Dermis blood vessel endothelial cell (primary cell): ENCODE measurements at regions not wholly inside any gene's neighbourhood (a gene's known extent, or its start where the extent isn't known, plus 50 kb on each side); places are given as distances from the start of the nearest gene placed in this dataset.

Source experiments
- DNase-seq: peaks from one replicate; pipeline ENCODE4 v3.0.0; 2010

DNA sequence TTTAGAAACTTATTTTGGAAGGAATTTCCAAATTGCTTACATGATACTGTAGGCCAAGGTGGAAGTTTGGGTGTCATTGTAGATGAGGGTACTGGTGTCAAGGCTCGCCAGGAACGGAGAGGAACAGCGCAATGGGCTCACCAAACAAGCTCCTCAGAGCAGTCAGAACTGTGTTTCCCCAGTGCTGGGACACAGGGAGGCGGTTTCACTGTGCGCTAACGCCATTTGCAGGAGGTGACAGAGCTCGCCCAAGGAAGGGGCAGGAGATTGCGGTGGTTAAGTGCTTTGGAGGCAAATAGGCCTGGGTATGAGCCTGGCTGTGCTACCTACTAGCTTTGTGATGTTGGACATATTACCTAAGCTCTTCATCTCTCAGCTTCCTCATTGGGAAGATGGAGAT is 57.3 kb downstream of the HHEX start:
- no peak for DNase-seq

DNA sequence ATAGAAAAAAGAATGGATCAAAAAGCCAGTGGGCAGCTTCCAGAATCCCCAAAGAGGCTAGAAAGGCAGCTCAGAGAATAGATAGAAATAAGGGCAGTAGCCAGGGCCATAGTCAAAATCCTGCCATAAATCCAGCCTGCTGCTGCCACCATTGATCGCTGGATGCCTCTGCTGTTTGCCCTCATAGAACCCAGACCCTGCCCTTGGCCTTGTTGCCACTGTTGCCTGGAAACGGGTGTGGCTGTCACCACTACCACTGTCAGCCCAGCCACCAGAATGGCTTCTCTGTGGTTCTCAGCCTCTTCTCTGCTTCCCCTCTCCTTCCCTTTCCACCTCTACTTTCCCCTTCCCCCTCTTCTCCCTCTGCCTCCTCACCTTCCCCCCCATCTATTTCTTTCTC is 57.8 kb downstream of the HHEX start:
- no peak for DNase-seq

DNA sequence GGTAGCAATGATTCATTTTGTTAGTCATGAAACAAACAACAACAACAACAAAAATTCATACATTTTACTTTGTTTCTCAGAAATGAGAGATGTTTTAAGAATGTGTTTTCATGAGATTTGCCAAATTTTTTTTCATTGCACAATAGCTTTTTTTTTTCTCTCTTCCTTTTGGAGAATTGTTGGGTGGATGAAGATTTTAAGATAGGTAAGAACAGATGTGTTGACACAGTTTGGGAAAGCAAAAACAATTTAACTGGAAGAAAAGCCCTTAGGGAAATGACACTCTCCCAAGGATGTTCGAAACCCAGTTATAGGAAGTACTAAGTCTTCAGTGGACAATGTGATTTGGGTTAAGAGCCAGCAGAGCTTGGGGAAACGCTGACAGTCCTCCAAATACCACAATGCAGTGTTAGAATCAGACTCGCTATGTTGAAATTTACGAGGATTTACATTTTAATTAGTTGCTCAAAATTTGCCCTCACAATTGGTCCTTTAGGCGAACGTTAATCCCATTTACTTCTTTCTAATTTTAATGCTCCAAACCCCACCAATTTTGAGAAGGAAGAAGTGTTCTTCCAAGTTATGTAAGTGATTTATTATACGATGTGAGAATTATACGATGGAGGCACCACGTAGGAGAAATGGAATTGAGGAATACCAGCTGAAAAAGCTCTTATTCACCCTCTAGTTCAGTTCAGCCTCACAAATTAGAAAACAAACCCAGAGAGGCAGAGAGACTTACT is 61.2 kb downstream of the HHEX start:
- DNase-seq = peak; percentile 31

DNA sequence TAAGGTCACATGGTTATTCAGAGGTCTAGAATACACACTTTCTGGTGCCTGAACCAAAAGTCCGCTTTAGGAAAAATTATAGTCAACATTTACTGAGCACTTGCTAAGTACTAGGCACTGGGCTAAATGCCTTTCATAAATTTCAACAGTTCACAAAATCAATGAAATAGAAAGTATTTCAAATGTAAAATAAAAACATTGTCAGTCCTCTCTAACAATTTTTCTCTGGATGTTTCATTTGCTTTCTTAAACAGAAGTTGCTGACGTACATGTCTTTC is 61.7 kb downstream of the HHEX start:
- DNase-seq = no peak

DNA sequence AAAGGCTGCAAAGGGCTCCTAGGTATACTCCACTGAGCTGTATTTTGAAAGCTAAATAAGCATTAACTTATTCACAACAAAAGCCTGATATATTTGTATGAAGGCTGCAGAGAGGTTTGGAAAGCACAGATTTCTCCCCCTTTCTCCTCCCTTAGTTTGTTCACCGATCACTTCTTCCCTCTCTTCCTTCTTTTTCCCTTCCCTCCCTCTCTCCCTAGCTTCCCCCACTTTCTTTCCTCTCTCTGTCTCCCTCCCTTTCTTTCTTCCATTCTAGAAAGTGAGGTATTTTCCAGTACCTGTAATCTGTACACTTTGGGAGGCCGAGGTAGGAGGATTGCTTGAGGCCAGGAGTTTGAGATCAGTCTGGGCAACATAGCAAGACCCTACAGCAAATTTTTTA is 62.1 kb downstream of the HHEX start:
- DNase-seq = no peak

DNA sequence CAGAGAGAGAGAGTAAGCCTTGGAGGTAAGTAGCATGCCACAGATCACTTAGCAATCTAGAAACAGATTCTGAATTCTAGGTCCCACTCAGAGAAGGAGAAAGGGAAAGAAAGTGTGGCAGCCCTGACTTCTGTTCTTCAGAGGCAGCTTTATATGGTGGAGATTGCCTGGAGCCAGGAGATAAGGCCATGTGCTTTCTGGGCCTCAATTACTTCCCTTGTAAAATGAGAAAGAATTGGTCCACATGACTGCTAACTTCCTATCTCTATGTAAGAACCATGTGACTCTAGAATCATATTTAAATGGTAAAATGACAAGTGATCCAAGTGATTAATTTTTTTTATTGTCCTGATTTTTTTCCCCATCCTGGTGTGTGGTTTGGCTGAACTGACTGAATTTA is 64.1 kb downstream of the HHEX start:
- DNase-seq = peak; percentile 24

DNA sequence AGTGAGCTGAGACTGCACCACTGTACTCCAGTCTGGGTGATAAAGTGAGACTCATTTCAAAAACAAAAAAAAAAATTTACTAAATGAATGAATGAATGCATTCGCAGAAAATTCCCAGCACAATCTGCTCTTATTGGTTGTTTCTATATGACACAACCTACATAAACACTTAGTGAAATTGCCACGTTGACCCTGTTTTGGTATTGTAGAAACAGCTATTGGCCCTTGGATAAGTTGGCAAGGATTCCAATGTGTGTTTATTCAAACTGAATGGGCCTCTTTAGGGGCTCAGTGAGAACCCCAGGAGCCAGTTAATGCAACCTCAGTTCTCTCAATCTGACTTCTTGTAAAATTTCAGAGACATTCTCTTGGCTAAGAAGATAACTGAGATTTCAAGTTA is 66.0 kb downstream of the HHEX start:
- DNase-seq = peak; percentile 69

DNA sequence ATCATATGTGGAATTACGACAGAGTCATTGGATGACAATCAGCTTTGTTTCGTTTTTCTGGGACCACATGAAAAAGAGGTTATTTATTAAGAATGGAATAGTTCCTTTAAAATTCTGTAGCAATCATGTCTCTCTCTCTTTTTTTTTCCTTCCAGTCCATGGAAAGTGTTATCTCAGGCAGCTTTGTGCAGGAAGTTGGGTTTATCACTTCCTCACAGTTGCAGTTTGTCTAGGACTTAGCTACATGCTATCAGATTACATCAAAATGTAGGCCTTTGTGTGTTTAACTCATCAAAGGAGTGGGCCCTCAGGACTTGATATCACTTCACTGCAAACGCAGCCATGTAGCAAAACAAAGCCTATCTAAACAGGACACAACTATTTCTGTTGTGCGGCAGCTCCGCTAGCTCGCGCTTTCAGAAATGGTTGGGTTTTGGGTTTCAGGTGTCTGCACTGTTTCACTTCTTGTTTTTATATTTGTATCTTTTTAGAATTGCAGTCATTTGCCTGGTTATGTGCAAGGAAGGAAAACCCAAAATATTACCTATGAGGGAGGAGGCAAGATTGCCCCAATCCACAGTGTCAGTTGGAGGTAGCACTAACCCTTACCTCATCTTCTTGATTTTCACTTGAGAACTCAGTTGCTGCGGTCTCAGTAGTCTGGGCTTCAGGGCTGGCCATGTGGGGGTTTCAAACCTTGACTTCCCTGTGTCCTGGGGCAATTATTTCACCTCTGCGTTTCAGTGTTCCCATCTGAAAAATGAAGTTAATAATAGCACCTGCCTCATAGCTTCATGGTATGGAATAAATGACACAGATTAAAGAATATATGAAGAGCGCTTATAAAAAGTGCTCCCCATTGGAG is 66.7 kb downstream of the HHEX start:
- peak; percentile 96 for DNase-seq

DNA sequence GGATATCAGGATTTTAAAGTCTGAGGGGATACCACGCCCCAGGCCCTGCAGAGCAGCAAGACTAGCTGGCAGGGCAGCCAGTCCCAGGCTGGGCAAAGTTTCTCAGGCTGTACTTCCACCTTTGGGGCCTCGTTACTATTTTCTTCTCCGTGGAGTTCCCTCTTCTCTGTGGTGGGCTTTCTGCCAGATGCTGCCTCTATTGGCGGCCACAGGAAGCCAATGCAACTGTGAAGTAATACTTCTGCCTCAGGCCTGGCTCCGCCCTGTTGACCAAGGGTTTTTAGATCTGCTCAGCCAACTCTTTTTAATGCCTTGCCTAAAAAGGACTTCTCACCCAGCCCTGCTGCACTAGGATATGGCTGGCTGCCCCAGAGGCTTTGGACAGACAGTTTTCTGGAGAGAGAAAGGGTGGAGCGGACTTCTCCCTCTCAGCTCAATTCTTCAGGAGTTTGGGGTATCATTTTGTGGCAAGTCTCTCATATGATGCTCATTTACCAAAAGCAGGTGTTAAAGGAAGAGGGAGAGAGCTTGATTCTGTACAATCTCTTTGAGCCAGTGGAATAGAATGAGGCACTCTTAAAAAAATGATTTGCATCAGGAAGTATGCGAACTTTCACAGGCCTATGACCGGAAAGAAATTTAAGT is 67.4 kb downstream of the HHEX start:
- peak; percentile 92 for DNase-seq

DNA sequence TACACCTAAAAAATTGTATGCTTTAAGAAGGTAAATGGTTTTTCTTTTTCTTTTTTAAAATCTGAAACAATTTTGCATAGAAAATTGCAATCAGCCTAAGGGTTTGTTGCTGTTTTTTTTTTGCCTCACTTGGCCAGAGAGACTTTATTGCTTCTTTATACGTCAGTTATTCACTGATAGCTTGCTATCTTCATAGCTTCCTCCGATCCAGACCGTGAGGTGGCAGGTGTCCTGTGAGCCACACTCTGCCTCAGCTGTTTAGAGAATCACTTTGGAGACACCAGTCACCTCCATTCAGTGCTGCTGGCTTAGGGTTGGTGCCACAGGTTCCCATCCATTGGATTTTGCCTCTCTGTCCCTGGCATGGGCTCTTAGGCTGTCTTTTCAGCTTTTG is 68.0 kb downstream of the HHEX start:
- DNase-seq = no peak

DNA sequence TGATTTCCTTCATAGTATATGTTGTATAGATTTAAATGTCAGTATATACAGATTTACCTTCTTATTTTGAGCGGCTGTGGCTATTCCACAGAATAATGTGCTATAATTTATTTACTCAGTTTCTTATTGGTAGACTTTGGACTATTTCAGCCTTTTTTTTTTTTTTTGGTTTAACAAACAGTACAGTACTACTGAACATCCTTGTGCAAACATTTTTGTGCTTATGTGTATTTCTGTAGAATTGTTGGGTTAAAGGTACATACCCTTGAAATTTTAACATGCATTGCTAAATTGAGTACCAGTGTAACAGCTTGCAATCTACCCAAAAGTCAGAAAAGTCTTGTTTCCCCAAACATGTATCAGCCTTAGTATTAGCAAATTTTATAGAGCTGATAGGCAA is 68.8 kb downstream of the HHEX start:
- DNase-seq = no peak

DNA sequence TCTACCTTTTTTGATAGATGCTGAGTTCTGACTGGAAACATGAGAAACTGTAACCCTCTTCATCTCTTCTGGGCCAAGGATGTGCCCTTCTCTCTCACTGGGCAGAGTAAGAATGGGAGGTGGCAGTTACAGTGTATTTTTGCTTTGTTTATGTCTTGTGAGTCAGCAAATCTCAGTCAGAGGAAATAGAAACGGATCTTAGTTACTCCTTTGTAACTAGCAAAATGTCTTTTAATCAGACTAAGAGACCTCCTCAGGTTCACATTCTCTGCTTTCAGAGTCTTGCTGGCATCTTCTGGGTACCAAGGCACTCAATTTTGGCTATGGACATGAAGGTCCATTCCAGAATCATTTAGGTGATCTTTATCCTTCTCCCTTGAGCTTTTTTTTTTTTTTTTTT is 70.9 kb downstream of the HHEX start:
- peak; percentile 81 for DNase-seq

DNA sequence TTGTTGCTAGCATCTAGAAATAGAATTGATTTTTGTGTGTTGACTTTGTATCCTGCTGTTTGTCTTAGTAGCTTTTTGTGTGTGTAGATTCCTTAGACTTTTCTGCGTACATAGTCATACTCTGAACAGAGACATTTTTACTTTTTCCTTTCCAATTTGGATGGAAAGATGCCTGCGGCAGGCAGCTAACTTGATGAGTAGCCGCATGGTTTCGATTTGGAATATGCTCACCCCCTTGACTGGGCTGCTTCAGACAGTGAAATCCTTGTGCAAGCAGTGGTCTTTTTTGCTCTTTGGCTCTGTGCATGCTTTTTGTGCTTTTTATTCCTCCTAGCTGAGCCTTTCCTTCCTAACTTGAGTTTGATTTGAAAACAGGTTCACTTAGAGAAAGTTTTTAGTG is 71.8 kb downstream of the HHEX start:
- DNase-seq = no peak

DNA sequence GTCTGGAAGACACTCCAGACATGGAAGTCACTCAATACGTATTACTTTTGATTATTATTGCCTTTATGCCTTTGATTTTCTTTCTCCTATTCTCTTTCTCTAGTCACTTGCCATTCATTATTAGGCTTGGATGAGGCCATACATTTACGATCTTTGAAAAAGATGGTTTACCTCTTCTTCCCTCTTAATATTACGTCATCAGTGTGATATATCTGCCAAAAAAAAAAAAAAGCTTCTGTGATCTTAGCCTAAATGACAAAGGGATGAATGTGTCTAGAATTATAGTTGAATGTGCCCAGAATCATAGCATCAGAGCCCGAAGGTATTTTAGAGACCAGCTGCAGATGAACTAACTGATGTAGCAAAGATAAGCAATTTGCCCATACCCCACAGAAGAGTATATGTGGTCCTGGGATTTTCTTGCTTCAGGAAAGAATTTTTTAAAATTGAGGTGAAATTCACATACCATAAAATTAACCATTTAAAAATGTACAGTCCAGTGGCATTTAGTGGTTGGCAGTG is 73.9 kb downstream of the HHEX start:
- no peak for DNase-seq

DNA sequence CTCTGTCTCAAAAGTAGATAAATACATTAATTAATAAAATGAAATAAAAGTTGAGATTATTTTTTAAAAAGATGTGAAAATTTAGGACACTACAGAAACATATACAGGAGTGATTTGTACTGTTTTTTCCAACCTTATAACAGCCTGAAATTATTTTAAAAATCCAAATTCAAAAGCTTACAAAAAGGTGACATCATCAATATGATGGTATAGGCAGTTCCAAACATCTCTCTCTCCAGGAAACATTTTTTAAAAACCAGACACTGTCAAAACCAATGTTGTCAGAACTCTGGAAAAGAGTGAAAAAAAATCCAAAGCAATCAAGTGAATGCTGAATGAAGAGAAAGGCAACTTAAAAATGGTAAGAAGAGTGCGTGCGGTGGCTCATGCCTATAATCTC is 76.7 kb downstream of the HHEX start:
- DNase-seq = no peak

DNA sequence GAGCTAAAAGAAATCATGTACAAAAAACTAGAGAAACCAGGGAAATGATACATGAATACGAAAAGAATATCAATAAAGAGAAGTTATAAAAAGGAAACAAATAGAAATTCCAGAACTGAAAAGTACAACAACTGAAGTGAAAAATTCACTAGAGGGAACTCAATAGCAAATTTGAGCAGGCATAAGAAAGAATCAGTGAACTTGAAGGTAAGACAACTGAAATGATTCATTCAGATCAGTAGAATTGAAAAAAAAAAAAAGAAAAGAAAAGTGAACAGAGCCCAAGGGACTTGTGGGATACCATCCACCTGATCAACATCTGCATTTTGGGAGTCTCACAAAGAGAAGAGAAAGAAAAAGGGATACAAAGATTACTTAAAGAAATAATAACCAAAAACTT is 78.3 kb downstream of the HHEX start:
- no peak for DNase-seq

DNA sequence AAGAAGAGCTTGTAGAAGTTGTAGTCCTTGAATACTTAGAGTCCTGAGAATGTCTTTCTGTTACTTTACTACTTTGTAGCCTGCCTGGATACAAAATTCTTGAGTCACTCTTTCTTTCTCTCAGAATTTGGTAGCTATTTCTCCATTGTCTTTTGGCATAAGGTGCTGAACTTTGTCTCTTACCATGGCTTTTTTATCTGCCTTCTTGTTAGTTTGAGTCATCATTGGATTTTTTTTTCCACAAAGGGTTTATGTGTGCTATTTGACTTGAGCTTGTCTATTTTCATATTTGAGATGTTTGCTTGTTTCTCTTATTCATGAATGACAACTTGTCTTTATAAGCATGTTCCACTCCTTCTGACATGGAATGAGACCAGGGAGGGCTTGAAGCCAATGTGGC is 74.5 kb upstream of the EXOC6 start:
- DNase-seq = no peak

DNA sequence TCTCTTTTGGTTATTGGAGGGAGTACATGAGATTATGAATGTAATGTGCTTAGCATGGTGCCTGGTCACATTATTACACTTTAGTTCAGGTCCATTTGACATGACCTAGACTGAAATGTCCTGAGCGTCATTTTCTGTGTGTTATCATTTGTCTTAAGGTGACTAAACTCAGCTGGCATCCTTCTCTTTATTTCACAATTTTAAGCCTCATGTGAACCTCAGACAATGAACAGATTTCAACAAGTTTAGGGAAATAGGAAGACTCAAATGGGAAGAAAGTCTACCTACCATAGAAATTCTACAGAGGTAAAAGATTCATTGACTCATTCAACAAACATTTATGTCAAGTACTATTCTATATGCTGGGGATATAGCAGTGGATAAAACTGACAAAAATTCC is 70.2 kb upstream of the EXOC6 start:
- DNase-seq = no peak

DNA sequence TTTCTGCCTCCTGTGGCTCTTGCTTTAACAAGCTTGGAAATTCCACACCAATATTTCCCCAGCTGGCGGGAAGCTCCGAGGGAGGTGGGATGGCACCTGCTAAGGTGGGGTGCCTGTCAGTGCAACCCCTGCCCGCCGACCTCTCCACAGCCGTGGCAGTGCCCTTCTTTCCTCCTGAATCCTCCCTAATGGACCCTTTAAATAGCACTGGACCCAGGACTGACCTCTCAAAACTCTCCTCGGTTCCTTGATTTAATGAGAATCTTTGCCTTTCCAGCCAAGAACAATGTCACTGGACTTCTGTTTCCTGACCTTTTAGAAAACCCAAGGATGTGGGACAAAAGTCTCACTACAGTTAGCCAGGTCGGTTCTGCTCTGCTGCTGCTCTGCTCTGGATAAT is 63.2 kb upstream of the EXOC6 start:
- peak; percentile 16 for DNase-seq

DNA sequence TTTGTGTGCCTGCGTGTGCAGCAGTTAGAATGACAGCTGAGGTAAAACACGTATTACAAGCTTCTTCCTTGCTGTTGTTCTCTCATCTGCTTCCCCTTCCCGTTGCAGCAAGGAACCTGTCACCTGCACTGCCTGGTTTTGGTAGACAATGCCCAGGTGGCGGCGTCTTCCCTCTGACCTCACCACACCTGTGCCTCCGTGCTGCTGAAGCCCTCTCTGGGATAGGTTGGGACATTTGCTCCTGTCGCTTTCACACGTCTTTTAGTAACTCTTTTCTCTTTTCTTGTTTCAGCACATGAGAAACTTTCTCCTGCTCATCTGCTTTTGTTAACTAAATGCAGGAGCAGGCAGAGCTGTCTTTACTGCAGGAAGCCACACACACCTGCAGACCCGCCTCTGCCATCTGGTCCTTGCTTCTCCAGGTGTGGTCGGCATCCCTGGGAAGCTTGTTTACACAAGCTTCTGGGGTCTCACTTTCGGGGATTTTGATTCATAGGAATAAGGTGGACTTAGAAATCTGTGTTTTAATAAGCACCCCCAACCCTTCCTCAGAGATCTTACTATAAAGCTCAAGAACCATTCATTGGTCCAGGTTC is 60.7 kb upstream of the EXOC6 start:
- no peak for DNase-seq

DNA sequence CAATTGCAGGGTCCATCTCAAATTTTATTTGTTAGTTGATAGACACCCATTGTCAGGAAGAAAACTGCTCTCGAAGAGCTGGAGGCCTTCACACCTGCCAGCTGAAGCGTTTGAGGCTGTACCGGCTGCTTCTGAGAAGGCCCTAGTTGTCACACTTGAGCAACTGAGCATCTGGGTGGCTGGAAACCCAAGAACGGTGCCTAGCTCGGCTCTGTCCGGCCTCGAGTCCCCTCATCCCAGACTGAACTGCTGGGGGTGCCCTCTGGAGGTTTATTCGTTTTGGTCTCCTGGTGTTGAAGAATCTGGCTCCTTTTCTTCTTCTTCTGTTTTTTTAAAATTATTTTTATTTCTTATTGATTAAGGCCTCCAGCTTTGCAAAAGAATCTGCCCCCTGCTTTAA is 59.3 kb upstream of the EXOC6 start:
- DNase-seq = no peak

DNA sequence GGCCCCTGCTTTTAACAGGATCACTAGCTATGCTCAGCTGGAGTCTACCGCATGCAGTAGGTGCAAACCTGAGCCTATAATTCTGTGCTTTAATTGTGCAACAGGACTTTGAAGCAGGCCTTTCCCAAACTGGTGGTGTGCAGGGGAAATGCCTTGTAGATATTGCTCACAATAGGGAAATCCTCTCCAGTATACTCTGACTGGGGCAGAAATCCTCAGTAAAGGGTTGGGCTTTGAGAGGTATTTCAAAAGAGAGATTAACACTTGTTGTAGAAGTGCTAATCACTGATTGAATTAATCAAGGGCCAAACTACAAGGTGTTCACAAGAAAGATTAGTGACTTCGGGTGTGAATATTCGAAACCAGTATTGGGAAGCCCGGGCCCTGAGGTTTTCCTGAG is 58.5 kb upstream of the EXOC6 start:
- DNase-seq = no peak

DNA sequence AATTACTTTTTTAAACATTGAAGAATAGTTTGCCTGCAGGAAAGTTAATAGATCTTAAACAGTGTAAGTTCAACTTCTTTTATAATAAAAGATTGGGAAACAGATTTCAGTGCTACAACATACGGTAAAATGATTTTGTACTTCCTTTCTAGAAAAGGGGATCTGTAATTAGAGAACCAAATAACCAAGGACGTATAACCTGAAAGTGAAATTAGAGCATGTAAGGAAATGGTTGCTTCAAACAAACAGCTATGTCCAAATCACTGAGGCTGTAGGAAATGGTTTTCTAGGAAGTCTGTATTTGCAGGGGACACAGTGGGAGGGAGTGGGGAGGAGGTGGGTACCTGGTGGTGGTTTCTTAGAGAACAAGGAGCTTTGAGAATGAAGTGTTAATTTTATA is 57.9 kb upstream of the EXOC6 start:
- DNase-seq = no peak

DNA sequence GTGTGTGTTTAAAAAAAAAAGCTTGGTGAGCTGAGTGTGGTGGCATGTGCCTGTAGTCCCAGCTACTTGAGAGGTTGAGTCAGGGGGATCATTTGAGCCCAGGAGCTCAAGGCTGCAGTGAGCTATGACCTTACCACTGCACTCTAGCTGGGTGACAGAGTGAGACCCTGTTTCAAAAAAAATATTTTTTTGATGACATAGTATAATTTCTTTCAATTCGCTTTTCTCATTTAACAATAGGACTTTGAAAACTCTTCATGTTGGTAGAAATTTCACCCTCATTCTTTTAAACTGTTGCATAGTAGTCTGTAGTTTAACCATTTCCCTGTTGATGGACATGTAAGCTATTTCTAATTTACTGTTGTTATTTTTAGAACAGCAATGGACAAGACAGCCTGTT is 55.7 kb upstream of the EXOC6 start:
- no peak for DNase-seq
